GM21825 (cell line): ENCODE measurements at regions not wholly inside any gene's neighbourhood (a gene's known extent, or its start where the extent isn't known, plus 50 kb on each side); places are given as distances from the start of the nearest gene placed in this dataset.
"Not testable (repeated sequence)": the region's sequence is repeated elsewhere in the genome, so short reads cannot be mapped to it uniquely, and the experiment has no call there.

Experiments
- ATAC-seq: cut with Tn5 transposase; IDR thresholded peaks from one replicate; pipeline ENCODE4 v1.9.1; 2021; ENCODE audit warnings: mild to moderate bottlenecking, moderate library complexity; ENCODE audit not compliant: unreplicated experiment

DNA sequence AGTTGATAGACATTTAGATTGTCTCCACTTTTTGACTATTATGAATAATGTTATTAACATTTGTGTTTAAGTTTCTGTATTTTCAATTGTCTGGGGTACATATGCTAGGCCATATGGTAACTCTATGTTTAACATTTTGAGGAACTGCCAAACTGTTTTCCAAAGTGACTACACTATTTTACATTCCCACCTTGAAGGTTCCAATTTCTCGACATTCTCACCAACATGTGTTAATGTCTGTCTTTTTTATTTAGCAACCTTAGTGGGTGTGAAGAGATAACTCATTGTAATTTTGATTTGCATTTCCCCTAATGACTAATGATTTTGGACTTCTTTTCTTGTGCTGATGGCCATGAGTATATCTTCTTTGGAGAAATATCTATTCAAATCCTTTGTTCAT, 832.4 kb downstream of the DNAJB9 start:
- ATAC-seq = no peak

DNA sequence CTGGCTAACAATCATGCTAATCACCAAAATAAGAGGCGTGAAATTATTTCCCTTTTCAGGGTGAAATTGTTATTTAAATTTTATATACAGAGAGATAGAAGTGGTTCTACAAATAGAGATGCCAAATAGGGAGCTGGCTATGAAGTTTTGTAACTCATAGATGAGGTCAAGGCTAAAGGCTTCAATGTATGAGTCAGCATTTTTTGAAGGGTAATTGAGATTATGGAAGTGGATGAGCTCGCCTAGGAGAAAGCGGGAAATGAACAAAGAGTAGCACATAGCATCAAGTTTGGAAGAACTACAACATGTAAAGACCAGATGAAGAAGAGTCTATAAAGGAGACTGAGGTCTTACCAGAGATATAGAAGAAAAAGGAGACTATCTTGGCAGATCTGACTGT, 838.1 kb downstream of the DNAJB9 start:
- no peak for ATAC-seq

DNA sequence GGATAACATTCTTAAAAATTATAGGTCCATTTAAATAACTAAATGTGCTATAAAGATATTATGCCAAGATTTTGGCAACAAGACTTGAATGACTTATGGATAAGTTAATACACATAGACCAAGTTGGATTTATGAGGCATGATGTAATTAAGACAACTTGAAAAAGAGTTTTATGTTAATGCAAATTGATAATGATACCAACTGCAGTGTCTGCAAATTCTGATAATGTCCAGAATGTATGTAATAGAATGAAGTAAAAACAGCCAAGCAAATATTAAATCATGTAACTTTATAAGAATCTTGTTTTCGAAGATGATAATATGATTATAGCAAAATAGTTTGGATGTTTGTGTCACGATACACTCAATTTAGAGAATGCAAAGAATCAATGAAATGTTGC, 868.3 kb downstream of the DNAJB9 start:
- ATAC-seq = no peak

DNA sequence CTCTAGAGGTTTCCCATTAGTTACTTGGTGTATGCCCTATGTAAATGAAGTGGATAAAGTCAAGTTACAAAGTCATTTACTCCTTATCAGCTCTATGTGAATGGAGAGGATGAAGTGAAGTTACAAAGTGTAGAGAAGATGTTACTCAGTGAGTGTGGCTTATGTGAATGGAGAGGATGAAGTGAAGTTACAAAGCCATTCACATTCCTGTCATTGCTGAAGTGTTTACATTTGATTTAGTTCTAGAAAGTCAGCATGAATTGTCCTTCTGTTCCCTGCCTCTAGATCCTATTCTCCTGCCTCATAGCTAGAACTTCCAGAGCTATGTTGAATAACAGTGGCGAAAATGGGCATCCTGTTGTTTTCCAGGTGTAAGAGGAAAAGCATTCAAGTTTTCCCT, 880.1 kb downstream of the DNAJB9 start:
- ATAC-seq = no peak

DNA sequence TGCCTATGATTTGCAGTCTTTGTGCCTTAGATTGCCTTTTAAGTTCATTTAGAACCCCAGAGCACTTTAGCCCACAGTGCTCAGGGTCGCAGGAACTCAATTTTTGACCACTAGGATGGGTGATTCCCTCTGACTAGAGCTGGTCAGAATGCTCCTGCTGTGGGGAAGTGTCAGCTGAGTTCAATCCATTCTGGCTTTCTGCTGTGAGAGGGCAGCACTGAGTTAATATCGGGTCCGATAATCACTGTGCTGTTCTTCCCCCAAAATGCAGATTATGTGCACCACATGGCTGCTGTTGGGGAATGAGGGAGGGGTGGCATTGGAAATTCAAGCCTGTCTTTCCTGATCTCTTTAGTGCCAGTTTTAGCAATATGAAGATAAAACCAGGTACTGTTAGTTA, 886.4 kb downstream of the DNAJB9 start:
- ATAC-seq = no peak

DNA sequence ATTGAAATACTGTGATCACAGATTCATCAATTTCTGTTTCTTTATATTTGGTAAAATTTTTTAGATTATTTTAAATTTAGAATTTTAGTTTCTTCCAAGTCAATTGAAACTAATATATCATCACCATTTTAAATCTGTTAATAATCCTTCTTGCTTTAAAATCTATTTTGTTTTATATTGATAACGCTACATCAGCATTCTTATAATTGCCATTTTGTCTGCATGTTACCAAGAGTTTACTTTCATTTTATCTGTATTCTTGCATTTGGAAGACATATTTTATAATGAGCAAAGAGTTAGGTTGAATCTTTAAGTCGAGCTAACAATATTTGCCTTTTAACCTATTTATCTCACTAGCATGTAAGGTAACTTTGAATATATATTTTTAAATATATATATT, 890.6 kb downstream of the DNAJB9 start:
- ATAC-seq = no peak

DNA sequence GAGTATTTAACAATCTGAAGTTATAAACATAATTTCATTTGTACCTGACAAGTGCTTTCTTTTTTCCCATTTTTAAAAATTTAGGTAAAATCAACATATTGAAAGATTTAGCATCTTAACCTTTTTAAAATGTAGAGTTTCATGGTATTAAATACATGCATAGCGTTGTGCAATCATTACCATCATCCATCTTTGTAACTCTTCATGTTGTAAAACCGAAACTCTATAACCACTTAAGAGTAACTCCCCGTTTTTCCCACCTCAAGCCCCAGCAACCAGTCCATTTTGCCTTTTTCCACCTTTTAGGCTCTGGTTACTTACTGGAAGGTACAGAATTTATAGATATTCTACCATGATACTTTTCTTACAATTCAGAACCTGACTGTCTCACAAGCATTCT, 892.5 kb downstream of the DNAJB9 start:
- no peak for ATAC-seq

DNA sequence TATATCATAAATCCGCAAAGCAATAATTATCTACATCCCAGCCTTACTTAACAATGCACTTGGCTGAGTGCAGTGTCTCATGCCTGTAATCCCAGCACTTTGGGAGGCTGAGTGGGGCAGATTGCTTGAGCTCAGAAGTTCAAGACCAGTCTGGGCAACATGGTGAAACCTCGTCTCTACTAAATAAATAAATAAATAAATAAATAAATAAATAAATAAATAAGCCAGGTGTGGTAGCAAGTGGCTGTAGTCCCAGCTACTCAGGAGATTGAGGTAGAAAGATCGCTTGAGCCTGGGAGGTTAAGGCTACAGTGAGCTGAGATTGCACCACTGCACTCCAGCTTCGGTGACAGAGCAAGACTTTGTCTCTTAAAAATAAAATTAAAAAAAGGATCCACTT, 898.1 kb downstream of the DNAJB9 start:
- ATAC-seq = not testable (repeated sequence)

DNA sequence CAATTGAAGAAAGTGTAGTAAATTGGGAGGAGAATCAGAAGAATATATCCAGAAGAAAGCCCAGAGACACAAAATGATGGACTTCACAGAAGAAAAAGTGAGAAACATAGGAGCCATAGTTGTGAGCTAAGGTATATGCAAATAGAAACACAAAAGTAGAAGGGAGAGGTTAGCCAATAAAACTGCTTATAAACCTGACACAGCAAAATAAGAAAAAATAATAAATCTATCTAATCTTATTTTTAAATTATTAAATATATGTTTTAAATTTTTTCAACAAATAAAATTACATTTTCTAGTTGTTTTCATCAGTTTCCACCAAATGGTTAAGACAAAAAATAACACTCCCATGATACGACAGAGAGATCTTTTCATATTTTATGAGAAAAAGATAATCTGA, 903.5 kb downstream of the DNAJB9 start:
- ATAC-seq = no peak

DNA sequence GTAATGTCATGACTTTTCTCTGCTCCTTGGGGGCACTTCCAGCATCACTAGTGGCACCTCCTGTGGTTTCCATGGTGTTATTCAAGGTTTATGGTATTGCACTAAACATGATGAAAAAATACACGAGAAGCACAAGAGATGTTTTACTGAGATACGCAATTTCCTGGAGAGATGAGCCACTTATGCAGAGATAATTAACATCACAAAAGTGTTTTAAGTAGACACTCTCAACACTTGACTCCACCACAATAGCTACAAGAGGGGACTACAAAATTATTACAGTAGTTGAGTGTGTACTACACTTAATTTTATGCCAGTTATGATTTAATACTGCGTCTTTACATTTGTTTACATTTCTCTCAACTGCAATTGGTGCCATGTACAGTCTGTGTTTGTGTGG, 906.7 kb downstream of the DNAJB9 start:
- ATAC-seq = no peak

DNA sequence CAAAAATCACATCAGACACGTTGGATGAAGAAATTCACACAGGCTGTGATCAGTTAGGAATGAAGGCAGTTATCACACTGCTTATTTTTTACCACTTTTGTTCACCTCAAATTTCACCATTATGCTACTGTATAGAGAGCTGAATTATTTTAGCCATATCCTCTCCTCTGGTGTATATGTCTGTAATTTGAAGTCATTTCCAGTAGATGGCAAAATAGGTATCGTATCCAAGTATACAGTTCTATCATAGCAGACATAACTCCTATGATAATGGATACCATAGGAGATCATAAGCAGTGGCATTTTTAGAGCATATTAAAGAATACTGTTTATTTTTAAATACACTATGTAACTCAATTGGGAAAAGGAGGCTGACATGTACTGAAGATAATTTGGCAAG, 909.7 kb downstream of the DNAJB9 start:
- ATAC-seq = no peak

DNA sequence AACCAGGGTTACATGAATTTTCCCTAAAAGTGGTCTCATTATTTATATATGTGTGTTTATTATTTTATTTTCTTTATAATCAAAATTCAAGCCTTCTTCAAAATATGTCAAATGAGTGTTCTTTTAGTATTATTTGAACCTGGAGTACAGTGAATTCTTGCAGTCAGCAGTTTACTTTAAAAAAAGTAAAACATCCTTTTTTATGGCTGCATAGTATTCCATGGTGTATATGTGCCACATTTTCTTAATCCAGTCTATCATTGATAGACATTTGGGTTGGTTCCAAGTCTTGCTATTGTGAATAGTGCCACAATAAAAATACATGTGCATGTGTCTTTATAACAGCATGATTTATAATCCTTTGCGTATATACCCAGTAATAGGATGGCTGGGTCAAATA, 920.9 kb downstream of the DNAJB9 start:
- not testable (repeated sequence) for ATAC-seq

DNA sequence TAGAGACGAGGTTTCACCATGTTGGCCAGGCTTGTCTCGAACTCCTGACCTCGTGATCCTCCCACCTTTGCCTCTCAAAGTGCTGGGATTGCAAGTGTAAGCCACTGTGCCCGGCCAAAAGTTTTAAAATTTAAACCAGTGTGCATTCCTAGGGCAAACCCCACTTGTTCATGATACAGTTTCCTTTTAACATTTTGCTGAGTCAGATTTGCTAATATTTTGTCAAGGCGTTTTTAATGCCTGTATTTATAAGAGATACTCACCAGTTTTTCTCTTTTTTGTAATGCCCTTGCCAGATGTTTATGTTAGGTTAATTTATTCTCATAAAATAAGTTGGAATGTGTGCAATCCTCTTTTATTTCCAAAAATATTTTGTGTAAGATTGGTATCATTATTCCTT, 927.4 kb downstream of the DNAJB9 start:
- no peak for ATAC-seq

DNA sequence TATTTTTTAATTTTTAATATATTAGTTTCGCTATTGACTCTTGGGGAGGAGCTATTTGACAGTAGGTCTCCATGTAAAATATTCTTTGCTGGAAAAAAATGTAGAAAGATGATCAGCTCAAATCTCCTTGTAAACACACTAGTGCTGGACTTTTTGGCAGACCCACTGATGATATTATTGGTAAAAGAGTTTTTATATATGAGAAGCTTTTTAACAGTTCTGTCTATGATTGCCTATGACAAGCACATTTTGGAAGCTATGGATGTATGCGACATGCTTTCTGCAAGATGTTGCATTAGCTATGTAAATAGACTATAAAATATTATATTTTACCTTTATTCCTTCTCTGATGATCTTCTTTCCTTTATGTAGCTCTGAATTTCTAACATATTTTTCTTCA, 928.5 kb downstream of the DNAJB9 start:
- ATAC-seq = no peak

DNA sequence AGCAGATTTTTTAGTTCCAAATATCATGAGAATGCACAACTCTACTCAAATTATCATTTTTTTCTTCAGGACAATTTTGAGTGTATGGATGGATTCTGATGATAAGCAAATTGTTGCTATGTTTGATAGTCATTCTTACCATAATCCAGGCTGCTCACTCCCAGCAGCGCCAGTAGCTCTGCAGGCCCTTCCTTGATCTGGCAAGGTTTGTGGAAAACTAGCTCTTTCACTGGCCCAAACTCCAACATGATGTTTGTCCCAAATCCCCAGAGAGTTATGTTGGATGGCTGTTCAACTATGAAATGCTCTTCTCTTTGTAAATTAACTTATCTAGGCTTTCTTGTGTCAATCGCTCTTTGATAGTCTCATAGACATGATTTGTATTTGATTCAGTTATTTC, 933.7 kb downstream of the DNAJB9 start:
- ATAC-seq = no peak

DNA sequence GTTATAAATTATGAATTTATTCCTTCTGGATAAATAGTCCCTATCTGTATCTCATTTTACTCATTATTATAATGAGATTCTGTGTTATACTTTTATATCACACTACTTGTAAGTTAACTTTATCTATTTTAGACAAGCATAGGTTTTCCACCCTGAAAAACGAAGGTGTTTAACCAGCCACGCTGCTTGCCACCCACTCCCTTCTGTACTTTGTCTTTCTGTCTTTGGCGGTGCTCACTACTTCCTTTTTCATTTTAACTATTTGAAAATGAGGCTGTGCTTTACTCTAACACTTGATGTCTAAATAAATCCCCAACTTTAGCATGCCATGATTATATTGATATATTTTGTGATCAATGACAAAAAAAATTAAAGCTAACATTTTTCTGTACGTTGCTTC, 952.9 kb downstream of the DNAJB9 start:
- no peak for ATAC-seq

DNA sequence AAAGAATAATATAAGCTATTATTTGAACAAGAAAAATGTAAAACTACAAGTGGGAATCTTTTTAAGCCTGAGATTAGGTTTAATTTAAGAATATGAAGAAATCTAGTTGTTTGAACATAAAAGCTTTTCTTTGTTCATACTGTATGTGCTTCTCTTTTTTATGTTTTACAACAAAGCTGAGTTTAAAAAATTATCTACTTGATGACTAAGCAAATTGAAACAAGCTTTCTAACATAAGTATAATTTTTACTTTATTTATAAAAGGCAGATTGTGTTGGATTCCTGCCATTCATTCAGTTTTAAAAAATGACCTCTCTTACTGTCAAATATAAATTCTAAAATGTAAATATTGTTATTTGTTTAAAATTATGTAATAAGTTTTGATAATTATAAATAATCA, 958.2 kb downstream of the DNAJB9 start:
- no peak for ATAC-seq

DNA sequence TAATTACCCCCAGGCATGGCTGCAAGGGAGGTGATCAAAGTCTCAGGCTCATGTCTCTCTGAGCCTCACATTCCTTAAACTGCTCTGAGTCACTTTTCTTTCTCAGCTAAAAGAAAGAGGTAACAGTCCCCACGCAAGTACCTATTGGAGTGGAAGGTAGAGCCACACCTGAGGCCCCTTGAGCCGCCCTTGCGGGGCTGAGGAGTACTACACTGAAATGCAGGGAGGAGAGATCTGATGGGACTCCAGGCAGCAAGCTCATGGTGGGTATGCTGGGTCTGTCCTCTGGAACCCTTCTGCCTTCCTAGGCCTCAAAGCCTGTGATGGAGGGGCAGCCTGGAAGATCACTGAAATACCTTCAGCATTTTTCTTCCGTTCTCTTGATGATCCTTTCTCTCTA, 960.0 kb downstream of the DNAJB9 start:
- no peak for ATAC-seq

DNA sequence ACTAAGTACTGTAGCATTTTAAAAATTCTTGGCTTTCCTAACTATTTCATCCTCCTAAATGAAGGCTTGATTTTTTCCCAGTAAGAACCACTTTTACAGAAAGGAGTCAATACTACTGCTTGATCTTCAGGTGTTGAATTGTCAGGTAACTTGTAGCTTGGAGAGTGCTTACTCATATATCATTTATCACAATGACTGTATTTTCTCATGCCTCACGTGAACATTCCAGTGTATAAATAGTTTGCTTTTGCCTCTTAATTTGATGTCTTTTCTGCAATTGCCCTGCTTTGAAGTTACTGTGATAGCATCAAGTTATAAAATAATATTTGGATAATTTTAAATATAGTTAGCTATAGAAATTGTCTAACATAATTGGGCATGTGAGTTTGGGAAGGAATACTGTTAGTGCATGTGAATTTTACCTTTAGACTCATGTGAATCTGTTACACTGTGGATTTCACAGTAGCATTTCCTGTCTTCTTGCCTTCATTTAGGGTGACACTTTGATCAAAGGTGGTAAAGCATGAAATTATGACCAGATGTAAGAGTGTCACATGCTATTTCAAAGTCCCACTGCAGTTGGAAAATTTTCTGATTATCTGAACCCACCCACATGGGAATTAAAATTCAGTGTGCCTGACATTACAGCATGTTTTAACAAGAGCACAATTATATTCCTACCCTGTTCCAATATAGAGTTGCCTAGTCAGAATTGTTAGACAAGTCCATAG, 962.8 kb downstream of the DNAJB9 start:
- ATAC-seq = no peak

DNA sequence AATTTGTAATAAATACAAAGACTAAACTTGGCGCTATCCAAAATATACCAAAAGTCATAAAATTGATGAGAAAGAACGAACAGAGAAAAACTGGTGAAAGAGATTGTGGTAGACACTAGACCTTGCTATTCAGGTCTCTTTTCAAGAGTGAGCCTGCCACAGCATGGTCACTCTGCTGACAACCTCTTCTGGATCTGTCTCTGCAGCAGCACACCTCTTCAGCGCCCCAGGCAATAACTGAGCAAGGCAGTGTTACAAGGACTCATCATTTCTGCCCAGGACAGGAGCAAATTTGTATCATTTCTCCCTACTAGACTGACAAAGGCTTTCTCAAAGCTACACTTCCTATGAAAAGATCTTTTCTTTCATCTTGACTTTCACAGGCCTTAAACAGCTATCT, 976.0 kb downstream of the DNAJB9 start:
- no peak for ATAC-seq

DNA sequence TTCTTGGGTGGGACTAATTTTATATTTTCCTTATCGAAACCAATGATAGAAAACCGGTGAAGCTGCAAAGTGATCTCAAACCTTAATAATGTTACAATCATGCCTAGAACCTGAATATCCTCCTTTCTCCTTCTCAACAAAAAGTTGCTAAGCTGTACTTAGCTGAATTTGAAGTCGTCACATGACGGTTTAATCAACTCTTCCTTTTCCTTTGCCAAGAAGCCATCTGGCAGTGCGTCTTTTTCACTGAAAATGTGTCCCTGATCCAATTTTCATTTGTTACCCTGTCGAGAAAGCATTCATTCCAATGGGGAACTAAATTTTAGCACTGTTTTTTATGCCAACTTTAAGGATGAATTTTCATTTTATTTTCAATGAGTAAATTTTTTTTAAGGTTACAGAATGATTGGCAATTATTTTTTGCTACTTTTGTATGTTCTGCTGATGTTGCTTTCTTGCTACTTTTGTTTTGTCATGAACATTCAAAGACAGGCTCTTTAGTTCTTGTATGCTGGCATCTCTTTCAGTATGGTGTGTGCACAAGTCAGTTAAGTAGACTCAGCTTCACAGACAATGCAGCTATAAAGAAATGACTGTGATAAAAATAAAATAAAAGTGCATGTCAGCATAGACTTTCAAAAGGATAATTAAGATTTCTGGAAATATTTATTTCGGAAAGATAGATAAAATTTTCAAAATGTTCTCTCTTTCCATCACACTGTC, 980.0 kb downstream of the DNAJB9 start:
- no peak for ATAC-seq

DNA sequence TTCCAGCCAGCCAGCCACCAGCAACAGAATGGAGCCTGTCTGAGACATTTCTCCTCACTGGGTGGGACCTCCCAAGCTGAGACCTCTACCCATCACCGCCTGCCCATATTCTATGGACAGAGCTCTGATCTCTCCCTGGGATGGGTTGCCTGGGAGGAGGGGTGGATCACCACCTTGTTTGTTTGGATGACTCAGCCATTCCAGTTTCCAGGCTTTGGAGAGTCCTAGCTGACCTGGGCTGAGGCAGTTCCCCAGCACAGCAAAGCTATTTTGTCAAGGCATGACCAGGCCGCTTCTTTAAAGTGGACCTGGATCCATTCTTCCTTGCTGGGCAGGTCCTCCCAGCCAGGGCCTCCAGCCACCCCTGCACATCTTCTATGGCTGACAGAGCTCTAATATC, 982.3 kb downstream of the DNAJB9 start:
- no peak for ATAC-seq

DNA sequence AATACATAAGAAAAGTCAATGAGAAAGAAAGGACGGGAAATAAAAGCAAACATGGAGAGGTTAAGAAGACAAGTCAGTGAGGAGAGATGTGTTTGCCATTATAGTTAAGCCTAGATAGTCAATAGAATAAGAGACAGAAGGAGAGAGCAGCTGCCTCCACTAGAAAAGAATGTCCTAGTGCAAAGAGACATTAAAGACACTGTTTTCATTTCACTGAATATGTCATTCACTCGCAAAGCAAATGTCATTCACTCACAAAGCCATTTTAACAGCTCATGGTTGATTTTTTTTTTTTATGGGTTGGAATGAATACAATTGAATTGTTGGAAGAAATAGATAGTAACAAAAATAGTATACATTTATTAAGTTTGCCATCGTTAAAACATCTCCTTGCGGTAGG, 1007.6 kb downstream of the DNAJB9 start:
- no peak for ATAC-seq
